SH-SY5Y (cell line): ENCODE measurements at regions not wholly inside any gene's neighbourhood (a gene's known extent, or its start where the extent isn't known, plus 50 kb on each side); places are given as distances from the start of the nearest gene placed in this dataset.

Experiments used
- GATA2 ChIP-seq: IDR thresholded peaks from 2 replicates; pipeline ENCODE4 v1.6.1; 2011; ENCODE audit warnings: mild to moderate bottlenecking, low read depth, low read length
- GATA3 ChIP-seq: IDR thresholded peaks from 2 replicates; pipeline ENCODE4 v1.6.1; 2011; ENCODE audit warnings: low read depth, mild to moderate bottlenecking, low read length, moderate library complexity

- TF ChIP-seq GATA3 (no peak), GATA2 (no peak)
Observed at GRCh38 chrX:7253565-7253964, 105.6 kb upstream of the PUDP start.
